OCI-LY3 (cell line): ENCODE measurements at regions not wholly inside any gene's neighbourhood (a gene's known extent, or its start where the extent isn't known, plus 50 kb on each side); places are given as distances from the start of the nearest gene placed in this dataset.

Experiments used
- CTCF ChIP-seq: fragments of 200-600, 300-600 bp; sonication (generic); IDR thresholded peaks from 2 replicates; pipeline ENCODE4 v1.5.1; 2014; ENCODE audit warnings: antibody characterized with exemption, low read length, low read depth
- EZH2phosphoT487 ChIP-seq: fragments of 200-600 bp; shearing (Covaris generic); IDR thresholded peaks from 2 replicates; pipeline ENCODE4 v1.6.1; 2018; ENCODE audit warnings: antibody characterized with exemption, mixed run types, low read depth

GRCh38 chr3:80914854-80915253 is 846.6 kb downstream of the GBE1 start:
- no peak for TF ChIP-seq CTCF
- no peak for TF ChIP-seq EZH2phosphoT487
